ENCODE measurements at regions not wholly inside any gene's neighbourhood (a gene's known extent, or its start where the extent isn't known, plus 50 kb on each side); places are given as distances from the start of the nearest gene placed in this dataset.

DNA sequence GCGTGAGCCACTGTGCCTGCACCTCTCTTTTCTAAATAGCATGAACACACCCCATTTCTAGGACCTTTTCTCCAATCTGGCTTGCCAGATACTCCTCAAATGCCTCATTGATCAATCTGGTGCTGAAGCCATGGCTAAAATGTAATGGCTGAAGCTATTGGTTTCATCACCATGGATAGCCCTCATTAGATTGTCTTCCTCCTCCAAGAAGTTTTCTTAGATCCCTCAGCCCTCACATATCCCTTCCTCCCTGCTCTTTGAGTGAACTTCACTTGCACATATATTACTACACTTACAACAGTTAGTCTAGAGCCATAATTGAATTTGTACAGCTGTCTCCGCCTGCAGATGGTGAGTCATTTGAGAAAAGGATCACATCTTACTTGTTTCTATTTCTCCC lies 77.9 kb upstream of the TOX3 start:
- peaks cover 0 to under 1% (median 0%) of the 10 kb centered on the region in 4 donors for H3K9me3 ChIP-seq
- no peak overlapping the region for H3K4me3 ChIP-seq
- DNase-seq (ENCODE audit: low spot score in 2 of 2), result no peak
- no peaks in the 10 kb centered on the region for H3K36me3 ChIP-seq
- H3K4me1 ChIP-seq, result no peaks in the 10 kb centered on the region
- H3K27me3 ChIP-seq, result no peaks in the 10 kb centered on the region
- TF ChIP-seq POLR2A (IDR thresholded peaks at IDR 0.05), result no peak
- TF ChIP-seq CTCF (IDR thresholded peaks at IDR 0.05), result no peak
- TF ChIP-seq EP300 (IDR thresholded peaks at IDR 0.05), result no peak
- 78 to 85% methylated on average over 2 of the region's 2 CpGs for WGBS, 2 donors
- no peak overlapping the region for H3K27ac ChIP-seq

DNA sequence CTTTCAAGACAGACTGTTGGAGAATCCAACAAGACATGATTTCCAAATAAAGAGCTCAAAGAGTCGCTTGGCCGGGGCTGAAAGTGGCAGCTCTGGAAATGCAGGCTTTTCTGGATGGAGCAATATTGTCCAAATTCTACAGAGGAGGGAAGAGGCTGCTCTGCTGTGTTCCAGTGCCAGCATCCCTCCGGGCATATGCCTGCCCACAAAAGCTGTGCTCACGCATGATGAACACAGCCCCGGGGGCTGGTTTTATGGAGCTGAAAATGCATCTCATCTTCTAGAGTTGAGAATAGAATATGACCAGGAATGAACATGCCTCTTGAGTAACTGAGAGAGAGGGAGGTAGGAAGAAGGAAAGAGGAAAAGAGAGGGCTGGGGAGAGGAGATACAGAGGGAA lies 74.7 kb upstream of the TOX3 start:
- no peaks in the 10 kb centered on the region for H3K36me3 ChIP-seq
- TF ChIP-seq EP300 (IDR thresholded peaks at IDR 0.05), result no peak
- TF ChIP-seq CTCF (IDR thresholded peaks at IDR 0.05), result no peak
- no peak for TF ChIP-seq POLR2A (IDR thresholded peaks at IDR 0.05)
- H3K4me3 ChIP-seq, result no peak overlapping the region
- H3K9me3 ChIP-seq, result peaks cover 0 to 7% (median 0%) of the 10 kb centered on the region in 4 donors
- no peaks in the 10 kb centered on the region for H3K4me1 ChIP-seq
- no peaks in the 10 kb centered on the region for H3K27me3 ChIP-seq
- no peak overlapping the region for H3K27ac ChIP-seq
- 82 to 87% methylated on average over 5 of the region's 5 CpGs for WGBS, 2 donors
- no peak for DNase-seq (ENCODE audit: low spot score in 2 of 2)

DNA sequence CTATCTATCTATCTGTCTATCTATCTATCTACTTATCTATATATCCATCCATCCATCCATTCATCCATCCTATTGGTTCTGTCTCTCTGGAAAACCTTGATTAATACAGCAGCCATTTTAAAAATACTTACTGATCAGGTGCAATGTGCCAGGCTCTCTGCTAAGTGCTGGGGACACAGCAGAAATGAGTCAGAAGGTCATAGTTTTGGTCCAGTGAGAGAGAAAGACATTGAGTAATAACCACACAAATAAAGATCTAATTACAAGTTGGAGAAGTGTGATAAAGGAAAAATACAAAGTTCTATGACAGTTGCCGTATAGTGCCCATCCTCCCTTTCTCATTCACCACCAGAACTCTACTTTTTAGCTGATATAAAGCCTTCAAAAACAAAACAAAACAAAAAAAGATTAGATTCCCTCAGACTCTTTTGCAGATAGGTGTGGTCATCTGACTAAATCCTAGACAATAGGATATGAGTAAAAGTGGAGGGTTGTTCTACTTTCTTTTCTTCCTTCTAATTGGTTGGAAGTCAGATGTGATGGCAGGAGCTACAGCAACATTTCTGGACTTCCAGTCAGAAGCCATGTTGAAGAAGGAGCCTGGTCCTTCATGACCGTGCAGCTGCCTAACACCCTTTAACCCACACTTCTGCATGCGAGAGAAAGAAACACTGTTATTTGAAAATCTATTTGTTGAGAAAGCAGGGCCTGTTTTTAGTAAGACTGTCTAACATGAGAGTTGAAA lies 72.0 kb upstream of the TOX3 start:
- no peak overlapping the region for H3K4me3 ChIP-seq
- WGBS, 2 donors, result 72 to 74% methylated on average over 3 of the region's 3 CpGs
- no peaks in the 10 kb centered on the region for H3K4me1 ChIP-seq
- no peak for DNase-seq (ENCODE audit: low spot score in 2 of 2)
- no peaks in the 10 kb centered on the region for H3K27me3 ChIP-seq
- peaks cover 0 to 7% (median 0%) of the 10 kb centered on the region in 4 donors for H3K9me3 ChIP-seq
- TF ChIP-seq POLR2A (IDR thresholded peaks at IDR 0.05) (no peak), CTCF (IDR thresholded peaks at IDR 0.05) (no peak), EP300 (IDR thresholded peaks at IDR 0.05) (no peak)
- no peak overlapping the region for H3K27ac ChIP-seq
- H3K36me3 ChIP-seq, result no peaks in the 10 kb centered on the region

GRCh38 chr16:52617591-52617990 lies 70.6 kb upstream of the TOX3 start:
- Histone ChIP-seq H3K27ac (no peak overlapping the region), H3K9me3 (peaks cover 0 to 11% (median 0%) of the 10 kb centered on the region in 4 donors), H3K4me3 (no peak overlapping the region), H3K4me1 (no peaks in the 10 kb centered on the region), H3K27me3 (no peaks in the 10 kb centered on the region), H3K36me3 (no peaks in the 10 kb centered on the region)
- TF ChIP-seq POLR2A (IDR thresholded peaks at IDR 0.05) (no peak), CTCF (IDR thresholded peaks at IDR 0.05) (no peak)
- DNase-seq (ENCODE audit: low spot score in 2 of 2), result no peak
- WGBS, 2 donors, result 64% methylated on average over 3 of the region's 3 CpGs

DNA sequence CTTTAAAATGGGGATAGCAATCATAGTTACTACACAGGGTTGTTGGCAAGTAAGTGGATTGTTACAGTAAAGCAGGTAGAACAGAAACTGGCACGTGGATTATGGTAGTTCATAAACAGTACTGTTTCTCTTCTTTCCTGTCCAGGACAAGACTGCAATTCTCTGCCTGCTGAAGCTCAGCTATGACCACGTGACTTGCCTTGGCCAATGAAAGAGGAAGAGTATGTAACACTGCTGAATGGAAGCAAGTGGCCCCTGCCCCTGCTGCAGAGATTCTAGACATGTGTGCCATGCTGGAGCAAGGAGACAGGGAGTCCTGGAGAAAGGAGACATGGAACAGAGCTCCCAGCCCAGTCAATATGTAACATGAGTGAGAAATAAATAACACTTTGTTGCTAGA lies 66.6 kb upstream of the TOX3 start:
- WGBS, 2 donors, result 78 to 80% methylated on average over 2 of the region's 2 CpGs
- H3K27me3 ChIP-seq, result no peaks in the 10 kb centered on the region
- TF ChIP-seq CTCF (IDR thresholded peaks at IDR 0.05) (no peak), POLR2A (IDR thresholded peaks at IDR 0.05) (no peak), EP300 (IDR thresholded peaks at IDR 0.05) (no peak)
- DNase-seq (ENCODE audit: low spot score in 2 of 2), result no peak
- H3K9me3 ChIP-seq, result peaks cover 0 to 4% (median 0%) of the 10 kb centered on the region in 4 donors
- no peak overlapping the region for H3K4me3 ChIP-seq
- H3K36me3 ChIP-seq, result no peaks in the 10 kb centered on the region
- no peaks in the 10 kb centered on the region for H3K4me1 ChIP-seq
- no peak overlapping the region for H3K27ac ChIP-seq

Data from tibial nerve (tissue), 4 donors.